ENCODE measurements at regions not wholly inside any gene's neighbourhood (a gene's known extent, or its start where the extent isn't known, plus 50 kb on each side); places are given as distances from the start of the nearest gene placed in this dataset.

- Mint-ChIP-seq H3K4me3 (peak overlapping the region; percentile 15), H3K27ac (peak overlapping the region; percentile 59), H3K27me3 (peaks cover 8% of the 10 kb centered on the region), H3K4me1 (ENCODE audit: low read depth) (peaks cover 19% of the 10 kb centered on the region), H3K36me3 (ENCODE audit: low read depth) (peaks cover 4% of the 10 kb centered on the region), H3K9me3 (no peaks in the 10 kb centered on the region)
Observed at GRCh38 chr1:43058056-43058455, 99.4 kb upstream of the SLC2A1 start.

- peaks cover 8% of the 10 kb centered on the region for H3K27me3 Mint-ChIP-seq
- no peak overlapping the region for H3K4me3 Mint-ChIP-seq
- H3K27ac Mint-ChIP-seq = peak overlapping the region; percentile 59
- peaks cover 19% of the 10 kb centered on the region for H3K4me1 Mint-ChIP-seq (ENCODE audit: low read depth)
- H3K9me3 Mint-ChIP-seq = no peaks in the 10 kb centered on the region
- peaks cover 4% of the 10 kb centered on the region for H3K36me3 Mint-ChIP-seq (ENCODE audit: low read depth)
Observed at GRCh38 chr1:43057567-43057966, 98.9 kb upstream of the SLC2A1 start.

GRCh38 chr1:43056981-43057391 lies 98.3 kb upstream of the SLC2A1 start:
- peaks cover 4% of the 10 kb centered on the region for H3K36me3 Mint-ChIP-seq (ENCODE audit: low read depth)
- H3K9me3 Mint-ChIP-seq = no peaks in the 10 kb centered on the region
- H3K27me3 Mint-ChIP-seq = peaks cover 8% of the 10 kb centered on the region
- no peak overlapping the region for H3K27ac Mint-ChIP-seq
- no peak overlapping the region for H3K4me3 Mint-ChIP-seq
- peaks cover 19% of the 10 kb centered on the region for H3K4me1 Mint-ChIP-seq (ENCODE audit: low read depth)

GRCh38 chr1:43056460-43056859 lies 97.8 kb upstream of the SLC2A1 start:
- H3K9me3 Mint-ChIP-seq = no peaks in the 10 kb centered on the region
- H3K27me3 Mint-ChIP-seq = peaks cover 8% of the 10 kb centered on the region
- peaks cover 19% of the 10 kb centered on the region for H3K4me1 Mint-ChIP-seq (ENCODE audit: low read depth)
- no peak overlapping the region for H3K4me3 Mint-ChIP-seq
- peaks cover 4% of the 10 kb centered on the region for H3K36me3 Mint-ChIP-seq (ENCODE audit: low read depth)
- no peak overlapping the region for H3K27ac Mint-ChIP-seq

- peaks cover 19% of the 10 kb centered on the region for H3K4me1 Mint-ChIP-seq (ENCODE audit: low read depth)
- no peaks in the 10 kb centered on the region for H3K9me3 Mint-ChIP-seq
- no peak overlapping the region for H3K27ac Mint-ChIP-seq
- H3K4me3 Mint-ChIP-seq = no peak overlapping the region
- H3K36me3 Mint-ChIP-seq (ENCODE audit: low read depth) = peaks cover 4% of the 10 kb centered on the region
- peaks cover 5% of the 10 kb centered on the region for H3K27me3 Mint-ChIP-seq
Observed at GRCh38 chr1:43054961-43055360, 96.3 kb upstream of the SLC2A1 start.

- no peak overlapping the region for H3K27ac Mint-ChIP-seq
- peaks cover 4% of the 10 kb centered on the region for H3K27me3 Mint-ChIP-seq
- H3K9me3 Mint-ChIP-seq = no peaks in the 10 kb centered on the region
- peaks cover 6% of the 10 kb centered on the region for H3K4me1 Mint-ChIP-seq (ENCODE audit: low read depth)
- no peak overlapping the region for H3K4me3 Mint-ChIP-seq
- peaks cover 3% of the 10 kb centered on the region for H3K36me3 Mint-ChIP-seq (ENCODE audit: low read depth)
Observed at GRCh38 chr1:43052786-43053439, 94.2 kb upstream of the SLC2A1 start.

- Mint-ChIP-seq H3K4me3 (no peak overlapping the region), H3K36me3 (ENCODE audit: low read depth) (no peaks in the 10 kb centered on the region), H3K27me3 (no peaks in the 10 kb centered on the region), H3K9me3 (no peaks in the 10 kb centered on the region), H3K27ac (no peak overlapping the region), H3K4me1 (ENCODE audit: low read depth) (peaks cover under 1% of the 10 kb centered on the region)
Observed at GRCh38 chr1:43052322-43052721, 93.7 kb upstream of the SLC2A1 start.

- H3K36me3 Mint-ChIP-seq (ENCODE audit: low read depth) = no peaks in the 10 kb centered on the region
- H3K27ac Mint-ChIP-seq = no peak overlapping the region
- no peaks in the 10 kb centered on the region for H3K4me1 Mint-ChIP-seq (ENCODE audit: low read depth)
- H3K27me3 Mint-ChIP-seq = peaks cover 3% of the 10 kb centered on the region
- H3K9me3 Mint-ChIP-seq = no peaks in the 10 kb centered on the region
- no peak overlapping the region for H3K4me3 Mint-ChIP-seq
Observed at GRCh38 chr1:43049481-43049880, 90.8 kb upstream of the SLC2A1 start.

GRCh38 chr1:43048601-43049011 lies 89.9 kb upstream of the SLC2A1 start:
- H3K27me3 Mint-ChIP-seq = peaks cover 3% of the 10 kb centered on the region
- no peaks in the 10 kb centered on the region for H3K9me3 Mint-ChIP-seq
- no peaks in the 10 kb centered on the region for H3K36me3 Mint-ChIP-seq (ENCODE audit: low read depth)
- no peak overlapping the region for H3K27ac Mint-ChIP-seq
- H3K4me1 Mint-ChIP-seq (ENCODE audit: low read depth) = no peaks in the 10 kb centered on the region
- H3K4me3 Mint-ChIP-seq = no peak overlapping the region

GRCh38 chr1:43047135-43047534 lies 88.5 kb upstream of the SLC2A1 start:
- Mint-ChIP-seq H3K27me3 (peaks cover 3% of the 10 kb centered on the region), H3K9me3 (no peaks in the 10 kb centered on the region), H3K4me1 (ENCODE audit: low read depth) (no peaks in the 10 kb centered on the region), H3K4me3 (no peak overlapping the region), H3K36me3 (ENCODE audit: low read depth) (no peaks in the 10 kb centered on the region), H3K27ac (no peak overlapping the region)

- Mint-ChIP-seq H3K4me3 (no peak overlapping the region), H3K27me3 (peaks cover 3% of the 10 kb centered on the region), H3K4me1 (ENCODE audit: low read depth) (no peaks in the 10 kb centered on the region), H3K9me3 (no peaks in the 10 kb centered on the region), H3K36me3 (ENCODE audit: low read depth) (no peaks in the 10 kb centered on the region), H3K27ac (no peak overlapping the region)
Observed at GRCh38 chr1:43044572-43045361, 86.1 kb upstream of the SLC2A1 start.

- Mint-ChIP-seq H3K27me3 (peaks cover 3% of the 10 kb centered on the region), H3K4me1 (ENCODE audit: low read depth) (no peaks in the 10 kb centered on the region), H3K4me3 (no peak overlapping the region), H3K9me3 (no peaks in the 10 kb centered on the region), H3K27ac (no peak overlapping the region), H3K36me3 (ENCODE audit: low read depth) (no peaks in the 10 kb centered on the region)
Observed at GRCh38 chr1:43043695-43044094, 85.0 kb upstream of the SLC2A1 start.

- Mint-ChIP-seq H3K9me3 (no peaks in the 10 kb centered on the region), H3K27me3 (peaks cover 3% of the 10 kb centered on the region), H3K36me3 (ENCODE audit: low read depth) (no peaks in the 10 kb centered on the region), H3K27ac (no peak overlapping the region), H3K4me1 (ENCODE audit: low read depth) (no peaks in the 10 kb centered on the region), H3K4me3 (no peak overlapping the region)
Observed at GRCh38 chr1:43042773-43043457, 84.2 kb upstream of the SLC2A1 start.

GRCh38 chr1:43042127-43042526 lies 83.5 kb upstream of the SLC2A1 start:
- H3K4me3 Mint-ChIP-seq = no peak overlapping the region
- H3K27ac Mint-ChIP-seq = no peak overlapping the region
- no peaks in the 10 kb centered on the region for H3K9me3 Mint-ChIP-seq
- H3K27me3 Mint-ChIP-seq = peaks cover 3% of the 10 kb centered on the region
- no peaks in the 10 kb centered on the region for H3K4me1 Mint-ChIP-seq (ENCODE audit: low read depth)
- H3K36me3 Mint-ChIP-seq (ENCODE audit: low read depth) = no peaks in the 10 kb centered on the region

GRCh38 chr1:43041591-43041990 lies 82.9 kb upstream of the SLC2A1 start:
- no peaks in the 10 kb centered on the region for H3K4me1 Mint-ChIP-seq (ENCODE audit: low read depth)
- peaks cover 3% of the 10 kb centered on the region for H3K27me3 Mint-ChIP-seq
- no peak overlapping the region for H3K4me3 Mint-ChIP-seq
- H3K27ac Mint-ChIP-seq = no peak overlapping the region
- no peaks in the 10 kb centered on the region for H3K36me3 Mint-ChIP-seq (ENCODE audit: low read depth)
- no peaks in the 10 kb centered on the region for H3K9me3 Mint-ChIP-seq
